ENCODE measurements at regions not wholly inside any gene's neighbourhood (a gene's known extent, or its start where the extent isn't known, plus 50 kb on each side); places are given as distances from the start of the nearest gene placed in this dataset.
"Not testable (repeated sequence)": the region's sequence is repeated elsewhere in the genome, so short reads cannot be mapped to it uniquely, and the experiment has no call there.

- no peak overlapping the region for H3K27ac ChIP-seq
These were observed 1148.9 kb downstream of the STIM2 start for GRCh38 chr4:28009541-28009940.

GRCh38 chr4:28010577-28011240, 1150.1 kb downstream of the STIM2 start:
- H3K27ac ChIP-seq = no peak overlapping the region
- H3K9me3 ChIP-seq (ENCODE audit: low read depth, low read length) = no peaks in the 10 kb centered on the region
- no peaks in the 10 kb centered on the region for H3K36me3 ChIP-seq (ENCODE audit: insufficient read depth, low read length)
- no peak overlapping the region for H3K9ac ChIP-seq (ENCODE audit: insufficient read length)
- H3K4me3 ChIP-seq = no peak overlapping the region
- DNase-seq (ENCODE audit: low read depth, low spot score) = no peak
- no peak for TF ChIP-seq POLR2AphosphoS5 (IDR thresholded peaks at IDR 0.05; ENCODE audit: borderline replicate concordance, low read depth, low read length)
- TF ChIP-seq FOXP2 (optimal IDR thresholded peaks at IDR 0.05; ENCODE audit: control extremely low read depth, extremely low read length, insufficient read depth) = no peak
- TF ChIP-seq EZH2 (IDR thresholded peaks at IDR 0.05) = no peak

More at GRCh38 chr4:28009541-28009940, 1148.9 kb downstream of the STIM2 start:
- Histone ChIP-seq H3K4me3 (no peak overlapping the region), H3K36me3 (ENCODE audit: insufficient read depth, low read length) (no peaks in the 10 kb centered on the region), H3K9me3 (ENCODE audit: low read depth, low read length) (no peaks in the 10 kb centered on the region), H3K9ac (ENCODE audit: insufficient read length) (no peak overlapping the region)
- DNase-seq (ENCODE audit: low read depth, low spot score) = no peak
- no peak for TF ChIP-seq FOXP2 (optimal IDR thresholded peaks at IDR 0.05; ENCODE audit: control extremely low read depth, extremely low read length, insufficient read depth)
- TF ChIP-seq EZH2 (IDR thresholded peaks at IDR 0.05) = no peak
- no peak for TF ChIP-seq POLR2AphosphoS5 (IDR thresholded peaks at IDR 0.05; ENCODE audit: borderline replicate concordance, low read depth, low read length)

GRCh38 chr4:28014469-28014868, 1153.8 kb downstream of the STIM2 start:
- Histone ChIP-seq H3K36me3 (ENCODE audit: insufficient read depth, low read length) (no peaks in the 10 kb centered on the region), H3K4me3 (no peak overlapping the region), H3K9me3 (ENCODE audit: low read depth, low read length) (no peaks in the 10 kb centered on the region), H3K27ac (no peak overlapping the region), H3K9ac (ENCODE audit: insufficient read length) (no peak overlapping the region)
- no peak for TF ChIP-seq EZH2 (IDR thresholded peaks at IDR 0.05)
- TF ChIP-seq FOXP2 (optimal IDR thresholded peaks at IDR 0.05; ENCODE audit: control extremely low read depth, extremely low read length, insufficient read depth) = no peak
- no peak for TF ChIP-seq POLR2AphosphoS5 (IDR thresholded peaks at IDR 0.05; ENCODE audit: borderline replicate concordance, low read depth, low read length)
- no peak for DNase-seq (ENCODE audit: low read depth, low spot score)

- no peaks in the 10 kb centered on the region for H3K9me3 ChIP-seq (ENCODE audit: low read depth, low read length)
- H3K9ac ChIP-seq (ENCODE audit: insufficient read length) = no peak overlapping the region
- H3K27ac ChIP-seq = no peak overlapping the region
- no peak for TF ChIP-seq POLR2AphosphoS5 (IDR thresholded peaks at IDR 0.05; ENCODE audit: borderline replicate concordance, low read depth, low read length)
- TF ChIP-seq FOXP2 (optimal IDR thresholded peaks at IDR 0.05; ENCODE audit: control extremely low read depth, extremely low read length, insufficient read depth) = no peak
- TF ChIP-seq EZH2 (IDR thresholded peaks at IDR 0.05) = no peak
- H3K4me3 ChIP-seq = no peak overlapping the region
- H3K36me3 ChIP-seq (ENCODE audit: insufficient read depth, low read length) = no peaks in the 10 kb centered on the region
- DNase-seq (ENCODE audit: low read depth, low spot score) = no peak
These were observed 1155.4 kb downstream of the STIM2 start for GRCh38 chr4:28015996-28016395.

- H3K4me3 ChIP-seq; DNase-seq (ENCODE audit: low read depth, low spot score); H3K9ac ChIP-seq (ENCODE audit: insufficient read length); H3K36me3 ChIP-seq (ENCODE audit: insufficient read depth, low read length); H3K9me3 ChIP-seq (ENCODE audit: low read depth, low read length); H3K27ac ChIP-seq: not testable (repeated sequence)
These were observed 1177.6 kb downstream of the STIM2 start for GRCh38 chr4:28038253-28038652.

- H3K9ac ChIP-seq (ENCODE audit: insufficient read length) = no peak overlapping the region
These were observed 1201.9 kb downstream of the STIM2 start for GRCh38 chr4:28062562-28062961.

GRCh38 chr4:28073860-28074555, 1213.4 kb downstream of the STIM2 start:
- H3K27ac ChIP-seq = no peak overlapping the region
- TF ChIP-seq EZH2 (IDR thresholded peaks at IDR 0.05) (no peak), POLR2AphosphoS5 (IDR thresholded peaks at IDR 0.05; ENCODE audit: borderline replicate concordance, low read depth, low read length) (no peak), FOXP2 (optimal IDR thresholded peaks at IDR 0.05; ENCODE audit: control extremely low read depth, extremely low read length, insufficient read depth) (no peak)
- no peaks in the 10 kb centered on the region for H3K9me3 ChIP-seq (ENCODE audit: low read depth, low read length)
- H3K9ac ChIP-seq (ENCODE audit: insufficient read length) = no peak overlapping the region
- no peak overlapping the region for H3K4me3 ChIP-seq
- no peak for DNase-seq (ENCODE audit: low read depth, low spot score)
- no peaks in the 10 kb centered on the region for H3K36me3 ChIP-seq (ENCODE audit: insufficient read depth, low read length)

More at GRCh38 chr4:28062562-28062961, 1201.9 kb downstream of the STIM2 start:
- no peak overlapping the region for H3K27ac ChIP-seq
- H3K9me3 ChIP-seq (ENCODE audit: low read depth, low read length) = no peaks in the 10 kb centered on the region
- no peak for DNase-seq (ENCODE audit: low read depth, low spot score)
- H3K36me3 ChIP-seq (ENCODE audit: insufficient read depth, low read length) = no peaks in the 10 kb centered on the region
- H3K4me3 ChIP-seq = no peak overlapping the region
- TF ChIP-seq POLR2AphosphoS5 (IDR thresholded peaks at IDR 0.05; ENCODE audit: borderline replicate concordance, low read depth, low read length) (no peak), EZH2 (IDR thresholded peaks at IDR 0.05) (no peak), FOXP2 (optimal IDR thresholded peaks at IDR 0.05; ENCODE audit: control extremely low read depth, extremely low read length, insufficient read depth) (no peak)

- no peaks in the 10 kb centered on the region for H3K9me3 ChIP-seq (ENCODE audit: low read depth, low read length)
- H3K9ac ChIP-seq (ENCODE audit: insufficient read length) = no peak overlapping the region
- H3K27ac ChIP-seq = no peak overlapping the region
- H3K36me3 ChIP-seq (ENCODE audit: insufficient read depth, low read length) = no peaks in the 10 kb centered on the region
- TF ChIP-seq FOXP2 (optimal IDR thresholded peaks at IDR 0.05; ENCODE audit: control extremely low read depth, extremely low read length, insufficient read depth) (no peak), POLR2AphosphoS5 (IDR thresholded peaks at IDR 0.05; ENCODE audit: borderline replicate concordance, low read depth, low read length) (no peak), EZH2 (IDR thresholded peaks at IDR 0.05) (no peak)
- DNase-seq (ENCODE audit: low read depth, low spot score) = no peak
- H3K4me3 ChIP-seq = no peak overlapping the region
These were observed 1214.8 kb downstream of the STIM2 start for GRCh38 chr4:28075401-28075956.

- H3K36me3 ChIP-seq (ENCODE audit: insufficient read depth, low read length); H3K4me3 ChIP-seq; DNase-seq (ENCODE audit: low read depth, low spot score); H3K9ac ChIP-seq (ENCODE audit: insufficient read length); H3K27ac ChIP-seq; H3K9me3 ChIP-seq (ENCODE audit: low read depth, low read length): not testable (repeated sequence)
These were observed 1216.6 kb downstream of the STIM2 start for GRCh38 chr4:28077203-28077602.
